Skeletal muscle tissue (tissue), 3 donors: ENCODE measurements at regions not wholly inside any gene's neighbourhood (a gene's known extent, or its start where the extent isn't known, plus 50 kb on each side); places are given as distances from the start of the nearest gene placed in this dataset.
"Not testable (repeated sequence)": the region's sequence is repeated elsewhere in the genome, so short reads cannot be mapped to it uniquely, and the experiment has no call there.

ENCODE experiments used
- H3K27ac ChIP-seq: one replicate; pipeline ENCODE4 v1.7.0; 2013; ENCODE audit warnings: mild to moderate bottlenecking, low read depth, low read length, inconsistent platforms
- H3K27me3 ChIP-seq, 3 donors: one replicate each; pipeline ENCODE4 v1.7.0; 2013; ENCODE audit warnings: low read length in 3 of 3; ENCODE audit not compliant: control insufficient read depth in 3 of 3, insufficient read depth in 3 of 3
- H3K36me3 ChIP-seq, 3 donors: one replicate each; pipeline ENCODE4 v1.7.0; 2013; ENCODE audit warnings: low read length in 3 of 3; ENCODE audit not compliant: control insufficient read depth in 3 of 3, insufficient read depth in 3 of 3
- H3K4me1 ChIP-seq, 3 donors: one replicate each; pipeline ENCODE4 v1.7.0; 2013; ENCODE audit warnings: low read length in 3 of 3, mild to moderate bottlenecking in 3 of 3; ENCODE audit not compliant: control insufficient read depth in 3 of 3, insufficient read depth in 3 of 3
- H3K4me3 ChIP-seq, 3 donors: one replicate each; pipeline ENCODE4 v1.7.0; 2013; ENCODE audit warnings: low read length in 3 of 3
- H3K9ac ChIP-seq, 3 donors: one replicate each; pipeline ENCODE4 v1.7.0; 2013; ENCODE audit warnings: low read length in 3 of 3, mild to moderate bottlenecking in 3 of 3, moderate library complexity in 2 of 3, low read depth in 1 of 3
- H3K9me3 ChIP-seq, 3 donors: one replicate each; pipeline ENCODE4 v1.7.0; 2013; ENCODE audit warnings: low read length in 3 of 3; ENCODE audit not compliant: control insufficient read depth in 3 of 3
- donor health status: Osteomylitis.

- H3K4me1 ChIP-seq, H3K36me3 ChIP-seq, H3K27ac ChIP-seq, H3K9me3 ChIP-seq, H3K27me3 ChIP-seq: not testable (repeated sequence)
- Histone ChIP-seq H3K9ac (peak overlapping the region; percentile 38 to 51 (median 40)), H3K4me3 (peak overlapping the region; percentile 65 to 72 (median 70))
Measured at GRCh38 chr21:14027235-14027869, 183.4 kb downstream of the LIPI start.

GRCh38 chr21:14020108-14020507, 190.6 kb downstream of the LIPI start:
- not testable (repeated sequence) for H3K36me3 ChIP-seq, H3K27ac ChIP-seq, H3K4me3 ChIP-seq, H3K4me1 ChIP-seq, H3K9ac ChIP-seq, H3K27me3 ChIP-seq, H3K9me3 ChIP-seq

- H3K27me3 ChIP-seq, H3K9ac ChIP-seq: not testable (repeated sequence)
Measured at GRCh38 chr21:14015841-14016240, 194.9 kb downstream of the LIPI start.

GRCh38 chr21:14013623-14014498, 196.9 kb downstream of the LIPI start:
- H3K4me3 ChIP-seq, H3K9me3 ChIP-seq, H3K9ac ChIP-seq, H3K36me3 ChIP-seq, H3K27me3 ChIP-seq, H3K27ac ChIP-seq, H3K4me1 ChIP-seq: not testable (repeated sequence)

More at GRCh38 chr21:14015841-14016240, 194.9 kb downstream of the LIPI start:
- H3K9me3 ChIP-seq, H3K4me1 ChIP-seq, H3K36me3 ChIP-seq, H3K27ac ChIP-seq, H3K4me3 ChIP-seq: not testable (repeated sequence)

- H3K27me3 ChIP-seq, result no peaks in the 10 kb centered on the region
- no peaks in the 10 kb centered on the region for H3K4me1 ChIP-seq
- no peak overlapping the region for H3K9ac ChIP-seq
- H3K9me3 ChIP-seq, result no peaks in the 10 kb centered on the region
- no peak overlapping the region for H3K4me3 ChIP-seq
- H3K36me3 ChIP-seq, result no peaks in the 10 kb centered on the region
- H3K27ac ChIP-seq, result no peak overlapping the region
Measured at GRCh38 chr21:14013056-14013603, 197.6 kb downstream of the LIPI start.

GRCh38 chr21:14012409-14012808, 198.3 kb downstream of the LIPI start:
- no peak overlapping the region for H3K9ac ChIP-seq
- H3K27ac ChIP-seq, result no peak overlapping the region
- H3K9me3 ChIP-seq, result no peaks in the 10 kb centered on the region
- no peaks in the 10 kb centered on the region for H3K4me1 ChIP-seq
- H3K36me3 ChIP-seq, result no peaks in the 10 kb centered on the region
- H3K27me3 ChIP-seq, result no peaks in the 10 kb centered on the region
- no peak overlapping the region for H3K4me3 ChIP-seq

GRCh38 chr21:14011751-14012150, 199.0 kb downstream of the LIPI start:
- not testable (repeated sequence) for H3K36me3 ChIP-seq, H3K4me1 ChIP-seq, H3K27ac ChIP-seq, H3K9ac ChIP-seq, H3K4me3 ChIP-seq, H3K27me3 ChIP-seq, H3K9me3 ChIP-seq

- H3K27me3 ChIP-seq, H3K4me1 ChIP-seq, H3K27ac ChIP-seq, H3K9me3 ChIP-seq, H3K36me3 ChIP-seq, H3K4me3 ChIP-seq, H3K9ac ChIP-seq: not testable (repeated sequence)
Measured at GRCh38 chr21:14011149-14011548, 199.6 kb downstream of the LIPI start.

GRCh38 chr21:14010729-14011128, 200.0 kb downstream of the LIPI start:
- Histone ChIP-seq H3K9ac (no peak overlapping the region), H3K27ac (no peak overlapping the region), H3K27me3 (no peaks in the 10 kb centered on the region), H3K9me3 (no peaks in the 10 kb centered on the region), H3K4me1 (no peaks in the 10 kb centered on the region), H3K36me3 (no peaks in the 10 kb centered on the region), H3K4me3 (no peak overlapping the region)

- H3K4me3 ChIP-seq, H3K27ac ChIP-seq, H3K27me3 ChIP-seq, H3K4me1 ChIP-seq, H3K36me3 ChIP-seq, H3K9ac ChIP-seq, H3K9me3 ChIP-seq: not testable (repeated sequence)
Measured at GRCh38 chr21:14009990-14010389, 200.8 kb downstream of the LIPI start.
